Skeletal muscle tissue (tissue), 3 donors: ENCODE measurements at regions not wholly inside any gene's neighbourhood (a gene's known extent, or its start where the extent isn't known, plus 50 kb on each side); places are given as distances from the start of the nearest gene placed in this dataset.
"Not testable (repeated sequence)": the region's sequence is repeated elsewhere in the genome, so short reads cannot be mapped to it uniquely, and the experiment has no call there.

ENCODE experiments used
- H3K27ac ChIP-seq: one replicate; pipeline ENCODE4 v1.7.0; 2013; ENCODE audit warnings: mild to moderate bottlenecking, low read depth, low read length, inconsistent platforms
- H3K27me3 ChIP-seq, 3 donors: one replicate each; pipeline ENCODE4 v1.7.0; 2013; ENCODE audit warnings: low read length in 3 of 3; ENCODE audit not compliant: control insufficient read depth in 3 of 3, insufficient read depth in 3 of 3
- H3K36me3 ChIP-seq, 3 donors: one replicate each; pipeline ENCODE4 v1.7.0; 2013; ENCODE audit warnings: low read length in 3 of 3; ENCODE audit not compliant: control insufficient read depth in 3 of 3, insufficient read depth in 3 of 3
- H3K4me1 ChIP-seq, 3 donors: one replicate each; pipeline ENCODE4 v1.7.0; 2013; ENCODE audit warnings: low read length in 3 of 3, mild to moderate bottlenecking in 3 of 3; ENCODE audit not compliant: control insufficient read depth in 3 of 3, insufficient read depth in 3 of 3
- H3K4me3 ChIP-seq, 3 donors: one replicate each; pipeline ENCODE4 v1.7.0; 2013; ENCODE audit warnings: low read length in 3 of 3
- H3K9ac ChIP-seq, 3 donors: one replicate each; pipeline ENCODE4 v1.7.0; 2013; ENCODE audit warnings: low read length in 3 of 3, mild to moderate bottlenecking in 3 of 3, moderate library complexity in 2 of 3, low read depth in 1 of 3
- H3K9me3 ChIP-seq, 3 donors: one replicate each; pipeline ENCODE4 v1.7.0; 2013; ENCODE audit warnings: low read length in 3 of 3; ENCODE audit not compliant: control insufficient read depth in 3 of 3
- donor health status: Osteomylitis.

GRCh38 chr12:107847830-107848229, 73.3 kb downstream of the ASCL4 start:
- Histone ChIP-seq H3K36me3 (no peaks in the 10 kb centered on the region), H3K27ac (no peak overlapping the region), H3K9me3 (no peaks in the 10 kb centered on the region), H3K27me3 (peaks cover 41 to 51% (median 47%) of the 10 kb centered on the region in 3 donors), H3K4me1 (peaks cover 9 to 11% (median 10%) of the 10 kb centered on the region in 3 donors), H3K9ac (no peak overlapping the region), H3K4me3 (no peak overlapping the region)

GRCh38 chr12:107853479-107853878, 79.0 kb downstream of the ASCL4 start:
- peaks cover 6 to 8% (median 7%) of the 10 kb centered on the region in 3 donors for H3K27me3 ChIP-seq

GRCh38 chr12:107855471-107855870, 81.0 kb downstream of the ASCL4 start:
- H3K9ac ChIP-seq: no peak overlapping the region
- H3K9me3 ChIP-seq: no peaks in the 10 kb centered on the region
- peaks cover 0 to 3% (median 0%) of the 10 kb centered on the region in 3 donors for H3K27me3 ChIP-seq
- H3K27ac ChIP-seq: no peak overlapping the region
- no peaks in the 10 kb centered on the region for H3K4me1 ChIP-seq
- H3K36me3 ChIP-seq: no peaks in the 10 kb centered on the region
- no peak overlapping the region for H3K4me3 ChIP-seq

More at GRCh38 chr12:107853479-107853878, 79.0 kb downstream of the ASCL4 start:
- H3K4me3 ChIP-seq: no peak overlapping the region
- no peaks in the 10 kb centered on the region for H3K36me3 ChIP-seq
- no peak overlapping the region for H3K9ac ChIP-seq
- no peaks in the 10 kb centered on the region for H3K4me1 ChIP-seq
- H3K27ac ChIP-seq: no peak overlapping the region
- no peaks in the 10 kb centered on the region for H3K9me3 ChIP-seq

GRCh38 chr12:107856096-107856495, 81.6 kb downstream of the ASCL4 start:
- Histone ChIP-seq H3K9ac (no peak overlapping the region), H3K4me1 (no peaks in the 10 kb centered on the region), H3K27me3 (peaks cover 0 to 3% (median 0%) of the 10 kb centered on the region in 3 donors), H3K4me3 (no peak overlapping the region), H3K36me3 (no peaks in the 10 kb centered on the region), H3K9me3 (no peaks in the 10 kb centered on the region), H3K27ac (no peak overlapping the region)

GRCh38 chr12:107857191-107857590, 82.7 kb downstream of the ASCL4 start:
- H3K27me3 ChIP-seq: peaks cover 0 to 3% (median 0%) of the 10 kb centered on the region in 3 donors
- H3K9me3 ChIP-seq: no peaks in the 10 kb centered on the region
- H3K4me1 ChIP-seq: no peaks in the 10 kb centered on the region
- no peak overlapping the region for H3K9ac ChIP-seq
- no peak overlapping the region for H3K27ac ChIP-seq
- no peaks in the 10 kb centered on the region for H3K36me3 ChIP-seq
- no peak overlapping the region for H3K4me3 ChIP-seq

- Histone ChIP-seq H3K9me3 (no peaks in the 10 kb centered on the region), H3K27ac (no peak overlapping the region), H3K9ac (no peak overlapping the region), H3K36me3 (no peaks in the 10 kb centered on the region), H3K4me1 (no peaks in the 10 kb centered on the region), H3K27me3 (peaks cover 0 to 4% (median 3%) of the 10 kb centered on the region in 3 donors), H3K4me3 (no peak overlapping the region)
Measured at GRCh38 chr12:107859367-107859766, 84.9 kb downstream of the ASCL4 start.

- no peak overlapping the region for H3K9ac ChIP-seq
- no peaks in the 10 kb centered on the region for H3K36me3 ChIP-seq
- no peaks in the 10 kb centered on the region for H3K9me3 ChIP-seq
- peaks cover 0 to 6% (median 5%) of the 10 kb centered on the region in 3 donors for H3K27me3 ChIP-seq
- no peaks in the 10 kb centered on the region for H3K4me1 ChIP-seq
- H3K4me3 ChIP-seq: no peak overlapping the region
- no peak overlapping the region for H3K27ac ChIP-seq
Measured at GRCh38 chr12:107864235-107864634, 89.7 kb downstream of the ASCL4 start.

GRCh38 chr12:107864727-107865126, 90.2 kb downstream of the ASCL4 start:
- not testable (repeated sequence) for H3K4me1 ChIP-seq, H3K4me3 ChIP-seq, H3K27me3 ChIP-seq, H3K9me3 ChIP-seq, H3K9ac ChIP-seq, H3K36me3 ChIP-seq, H3K27ac ChIP-seq

- no peaks in the 10 kb centered on the region for H3K9me3 ChIP-seq
- H3K27me3 ChIP-seq: peaks cover 0 to 19% (median 19%) of the 10 kb centered on the region in 3 donors
Measured at GRCh38 chr12:107873223-107873622, 98.7 kb downstream of the ASCL4 start.

GRCh38 chr12:107875786-107876185, 101.3 kb downstream of the ASCL4 start:
- Histone ChIP-seq H3K4me1 (no peaks in the 10 kb centered on the region), H3K9me3 (no peaks in the 10 kb centered on the region), H3K9ac (no peak overlapping the region), H3K27me3 (peaks cover 0 to 21% (median 19%) of the 10 kb centered on the region in 3 donors), H3K36me3 (no peaks in the 10 kb centered on the region), H3K27ac (no peak overlapping the region), H3K4me3 (no peak overlapping the region)

More at GRCh38 chr12:107873223-107873622, 98.7 kb downstream of the ASCL4 start:
- H3K4me3 ChIP-seq: no peak overlapping the region
- H3K36me3 ChIP-seq: no peaks in the 10 kb centered on the region
- H3K4me1 ChIP-seq: no peaks in the 10 kb centered on the region
- H3K27ac ChIP-seq: no peak overlapping the region
- H3K9ac ChIP-seq: no peak overlapping the region
